A549 (cell line): ENCODE measurements at regions not wholly inside any gene's neighbourhood (a gene's known extent, or its start where the extent isn't known, plus 50 kb on each side); places are given as distances from the start of the nearest gene placed in this dataset.
A peak's percentile ranks its signal among the peaks of the same experiment; 100 is the strongest.

Experiments
- ATAC-seq, 2 experiments: fragments of 200-7000 bp in 1 of 2; fragments of >200 bp in 1 of 2; cut with Nextera tagmentation in 1 of 2; cut with Tn5 transposase in 1 of 2; 3 replicates each; pipeline versions ENCODE4 v1.8.0 to v1.9.1; 2018 to 2020; ENCODE audit warnings: mild to moderate bottlenecking in 1 of 2, moderate library complexity in 1 of 2
- CTCF ChIA-PET: fragments of 300-600 bp; sonication (Branson Sonifier 250); formaldehyde crosslinking; extraction: SDS; loops from one replicate; lab custom pipeline; 2021; ENCODE audit warnings: antibody characterized with exemption, inconsistent platforms; lab: Yijun Ruan, JAX
- POLR2A ChIA-PET: fragments of 350-600 bp; formaldehyde crosslinking; extraction: SDS; loops from one replicate; lab custom pipeline; 2021; ENCODE audit warnings: antibody characterized with exemption, inconsistent platforms; lab: Yijun Ruan, JAX
- DNase-seq, 2 experiments: peaks; one replicate each; pipeline versions ENCODE4 v3.0.0 to v3.0.0-alpha.2; 2011 to 2016; ENCODE audit warnings: low read depth in 1 of 2, low spot score in 1 of 2
- FAIRE-seq: peaks from 2 replicates; lab custom pipeline; 2011; peaks lifted over from hg19 to GRCh38; lab: Jason Lieb, UNC
- H3K27ac ChIP-seq, 2 experiments: fragments of >200 bp; sonication (Bioruptor Twin); formaldehyde crosslinking; 3 replicates each; pipeline ENCODE4 v1.5.1; 2016 to 2017
- H3K4me1 ChIP-seq: fragments of >200 bp; sonication (Bioruptor Twin); formaldehyde crosslinking; 3 replicates; pipeline ENCODE4 v1.6.1; 2016
- H3K4me2 ChIP-seq: fragments of >200 bp; sonication (Bioruptor Twin); formaldehyde crosslinking; 3 replicates; pipeline ENCODE4 v1.6.1; 2016
- H3K4me3 ChIP-seq: fragments of >200 bp; sonication (Bioruptor Twin); formaldehyde crosslinking; 3 replicates; pipeline ENCODE4 v1.5.1; 2016
- H3K9me3 ChIP-seq: fragments of >200 bp; sonication (Bioruptor Twin); formaldehyde crosslinking; 3 replicates; pipeline ENCODE4 v1.6.1; 2016
- CEBPB ChIP-seq, 2 experiments: fragments of >200 bp in 1 of 2; sonication (Bioruptor Twin) in 1 of 2; formaldehyde crosslinking in 1 of 2; IDR thresholded peaks; 2 replicates each; pipeline ENCODE4 v1.6.1; 2012 to 2016
- CHD4 ChIP-seq: fragments of 200-600 bp; sonication (generic); IDR thresholded peaks from 2 replicates; pipeline ENCODE4 v1.6.1; 2016; ENCODE audit warnings: antibody characterized with exemption, mild to moderate bottlenecking, borderline replicate concordance
- EHMT2 ChIP-seq: fragments of 200-600 bp; sonication (generic); IDR thresholded peaks from 2 replicates; pipeline ENCODE4 v1.6.1; 2016; ENCODE audit warnings: antibody characterized with exemption, low read depth, mild to moderate bottlenecking, moderate library complexity
- ESRRA ChIP-seq: fragments of 150-350 bp; IDR thresholded peaks from 2 replicates; pipeline ENCODE4 v1.6.1; 2014; ENCODE audit warnings: mild to moderate bottlenecking, low read length, borderline replicate concordance
- HOXA7 ChIP-seq: fragments of 250-450 bp; sonication (Bioruptor Pico); IDR thresholded peaks from 2 replicates; pipeline ENCODE4 v1.5.0; 2020; ENCODE audit warnings: mild to moderate bottlenecking, moderate library complexity
- KDM1A ChIP-seq: fragments of 200-600 bp; sonication (generic); IDR thresholded peaks from 2 replicates; pipeline ENCODE4 v1.6.1; 2016; ENCODE audit warnings: low read depth, mild to moderate bottlenecking
- KDM5A ChIP-seq: fragments of 200-600 bp; sonication (generic); IDR thresholded peaks from 2 replicates; pipeline ENCODE4 v1.6.1; 2016; ENCODE audit warnings: antibody characterized with exemption, mild to moderate bottlenecking
- MAFK ChIP-seq: fragments of 450-650 bp; IDR thresholded peaks from 2 replicates; pipeline ENCODE4 v1.6.1; 2014; ENCODE audit not compliant: partially characterized antibody
- NR3C1 ChIP-seq: fragments of >200 bp; sonication (Bioruptor Twin); formaldehyde crosslinking; IDR thresholded peaks from 3 replicates; pipeline ENCODE4 v1.6.1; 2017
- PHF8 ChIP-seq: fragments of 200-600 bp; sonication (generic); IDR thresholded peaks from 2 replicates; pipeline ENCODE4 v1.6.1; 2016; ENCODE audit warnings: low read depth, mild to moderate bottlenecking, antibody characterized with exemption, moderate library complexity, borderline replicate concordance
- POLR2A ChIP-seq: IDR thresholded peaks from 2 replicates; pipeline ENCODE4 v1.6.1; 2012; ENCODE audit warnings: mild to moderate bottlenecking, low read length
- RARB ChIP-seq: fragments of 250-450 bp; sonication (Bioruptor Pico); IDR thresholded peaks from 2 replicates; pipeline ENCODE4 v1.8.0; 2021; ENCODE audit warnings: mild to moderate bottlenecking, moderate library complexity
- RCOR1 ChIP-seq: fragments of 150-350 bp; IDR thresholded peaks from 2 replicates; pipeline ENCODE4 v1.6.1; 2014; ENCODE audit warnings: antibody characterized with exemption, low read length, low read depth
- SREBF2 ChIP-seq: fragments of 450-650 bp; IDR thresholded peaks from 2 replicates; pipeline ENCODE4 v1.6.1; 2014; ENCODE audit warnings: mild to moderate bottlenecking, moderate library complexity
- ZFP36 ChIP-seq: fragments of 450-650 bp; IDR thresholded peaks from 2 replicates; pipeline ENCODE4 v1.6.1; 2014; ENCODE audit warnings: borderline replicate concordance; ENCODE audit not compliant: partially characterized antibody
- ZSCAN20 ChIP-seq: fragments of 250-450 bp; sonication (Bioruptor Pico); IDR thresholded peaks from 2 replicates; pipeline ENCODE4 v1.8.0; 2022; ENCODE audit warnings: mild to moderate bottlenecking, moderate library complexity
- WGBS: methylation state at CpG from one replicate; pipeline ENCODE4 v1.1.6; 2017; ENCODE audit errors: missing lambda C conversion rate; 5-methylcytosine and 5-hydroxymethylcytosine counted together
- TF ChIP-seq, protein P1 (sequence below): IDR thresholded peaks from 2 replicates; pipeline ENCODE4 v1.6.1; 2012; ENCODE audit warnings: low read depth, borderline replicate concordance
- TF ChIP-seq, protein P2 (sequence below): fragments of >200 bp; sonication (Bioruptor Twin); formaldehyde crosslinking; IDR thresholded peaks from 3 replicates; pipeline ENCODE4 v1.5.1; 2016
- TF ChIP-seq, protein P3 (sequence below): fragments of 250-450 bp; sonication (Bioruptor Pico); IDR thresholded peaks from 2 replicates; pipeline ENCODE4 v1.5.0; 2021; ENCODE audit warnings: mild to moderate bottlenecking, moderate library complexity, borderline replicate concordance
- TF ChIP-seq, protein P4 (sequence below): fragments of 200-600 bp; sonication (generic); IDR thresholded peaks from 2 replicates; pipeline ENCODE4 v1.6.1; 2016; ENCODE audit warnings: antibody characterized with exemption, mild to moderate bottlenecking, moderate library complexity

DNA sequence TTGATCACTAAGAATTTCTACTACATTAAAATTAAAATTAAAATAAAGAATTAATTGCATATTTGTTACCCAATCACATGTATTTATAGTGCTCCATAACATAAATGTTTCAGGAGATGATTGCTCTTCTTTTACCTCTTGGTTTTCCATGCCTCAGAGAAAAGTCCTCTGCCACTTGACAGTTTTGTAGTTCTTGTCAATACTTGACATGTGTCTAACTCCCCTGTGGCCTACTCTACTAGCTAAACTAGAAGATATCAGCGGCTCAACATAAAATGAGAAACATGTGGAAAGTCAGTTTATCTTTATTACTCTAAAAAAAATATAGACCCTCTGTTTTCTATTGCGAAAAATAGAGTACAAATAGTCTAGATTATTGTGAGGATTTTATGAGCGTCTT, 650.6 kb upstream of the NUDT12 start:
- ChIA-PET POLR2A (no interaction called here), CTCF (no interaction called here)
- Histone ChIP-seq H3K9me3 (no peaks in the 10 kb centered on the region), H3K4me1 (no peaks in the 10 kb centered on the region), H3K27ac (no peak overlapping the region), H3K4me3 (no peak overlapping the region), H3K4me2 (no peak overlapping the region)
- 43% methylated on average over 3 of the region's 3 CpGs for WGBS
- DNase-seq (no peak), FAIRE-seq (no peak), ATAC-seq (no peak)
- TF ChIP-seq, protein P1, sequence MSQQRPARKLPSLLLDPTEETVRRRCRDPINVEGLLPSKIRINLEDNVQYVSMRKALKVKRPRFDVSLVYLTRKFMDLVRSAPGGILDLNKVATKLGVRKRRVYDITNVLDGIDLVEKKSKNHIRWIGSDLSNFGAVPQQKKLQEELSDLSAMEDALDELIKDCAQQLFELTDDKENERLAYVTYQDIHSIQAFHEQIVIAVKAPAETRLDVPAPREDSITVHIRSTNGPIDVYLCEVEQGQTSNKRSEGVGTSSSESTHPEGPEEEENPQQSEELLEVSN = no peak
- TF ChIP-seq RCOR1 (no peak), CEBPB (IDR thresholded peaks at IDR 0.05) (no peak), MAFK (no peak), RARB (no peak), EHMT2 (no peak), NR3C1 (no peak), CHD4 (no peak), KDM1A (no peak), ZSCAN20 (CRISPR knock-in tag) (no peak)
- TF ChIP-seq, protein P2, sequence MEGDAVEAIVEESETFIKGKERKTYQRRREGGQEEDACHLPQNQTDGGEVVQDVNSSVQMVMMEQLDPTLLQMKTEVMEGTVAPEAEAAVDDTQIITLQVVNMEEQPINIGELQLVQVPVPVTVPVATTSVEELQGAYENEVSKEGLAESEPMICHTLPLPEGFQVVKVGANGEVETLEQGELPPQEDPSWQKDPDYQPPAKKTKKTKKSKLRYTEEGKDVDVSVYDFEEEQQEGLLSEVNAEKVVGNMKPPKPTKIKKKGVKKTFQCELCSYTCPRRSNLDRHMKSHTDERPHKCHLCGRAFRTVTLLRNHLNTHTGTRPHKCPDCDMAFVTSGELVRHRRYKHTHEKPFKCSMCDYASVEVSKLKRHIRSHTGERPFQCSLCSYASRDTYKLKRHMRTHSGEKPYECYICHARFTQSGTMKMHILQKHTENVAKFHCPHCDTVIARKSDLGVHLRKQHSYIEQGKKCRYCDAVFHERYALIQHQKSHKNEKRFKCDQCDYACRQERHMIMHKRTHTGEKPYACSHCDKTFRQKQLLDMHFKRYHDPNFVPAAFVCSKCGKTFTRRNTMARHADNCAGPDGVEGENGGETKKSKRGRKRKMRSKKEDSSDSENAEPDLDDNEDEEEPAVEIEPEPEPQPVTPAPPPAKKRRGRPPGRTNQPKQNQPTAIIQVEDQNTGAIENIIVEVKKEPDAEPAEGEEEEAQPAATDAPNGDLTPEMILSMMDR = no peak

DNA sequence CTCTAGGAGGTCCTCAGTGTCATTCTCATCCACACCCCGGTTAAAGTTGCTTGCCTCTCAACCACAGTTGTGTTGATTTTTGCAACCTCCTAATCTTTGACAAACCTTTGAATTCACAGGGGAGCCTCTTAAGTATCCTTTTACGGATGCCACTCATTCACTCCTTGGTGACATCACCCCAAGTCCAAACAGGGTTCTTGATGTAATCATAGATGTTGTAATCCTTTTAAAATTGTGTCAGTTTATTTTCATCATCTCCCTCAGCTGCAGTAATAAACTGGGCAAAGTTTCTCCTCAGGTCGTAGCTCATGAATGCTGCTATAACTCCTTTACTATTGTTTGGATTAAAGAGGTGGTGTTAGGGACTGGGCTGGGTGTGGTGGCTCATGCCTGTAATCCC, 637.2 kb upstream of the NUDT12 start:
- no peak for FAIRE-seq
- Histone ChIP-seq H3K4me2 (no peak overlapping the region), H3K27ac (no peak overlapping the region), H3K4me3 (no peak overlapping the region), H3K4me1 (no peaks in the 10 kb centered on the region), H3K9me3 (no peaks in the 10 kb centered on the region)
- WGBS = 17% methylated on average over 3 of the region's 3 CpGs
- ChIA-PET CTCF (no interaction called here), POLR2A (no interaction called here)
- DNase-seq = no peak
- TF ChIP-seq KDM5A (no peak), SREBF2 (no peak), ZFP36 (no peak), HOXA7 (CRISPR knock-in tag) (no peak)
- TF ChIP-seq, protein P3, sequence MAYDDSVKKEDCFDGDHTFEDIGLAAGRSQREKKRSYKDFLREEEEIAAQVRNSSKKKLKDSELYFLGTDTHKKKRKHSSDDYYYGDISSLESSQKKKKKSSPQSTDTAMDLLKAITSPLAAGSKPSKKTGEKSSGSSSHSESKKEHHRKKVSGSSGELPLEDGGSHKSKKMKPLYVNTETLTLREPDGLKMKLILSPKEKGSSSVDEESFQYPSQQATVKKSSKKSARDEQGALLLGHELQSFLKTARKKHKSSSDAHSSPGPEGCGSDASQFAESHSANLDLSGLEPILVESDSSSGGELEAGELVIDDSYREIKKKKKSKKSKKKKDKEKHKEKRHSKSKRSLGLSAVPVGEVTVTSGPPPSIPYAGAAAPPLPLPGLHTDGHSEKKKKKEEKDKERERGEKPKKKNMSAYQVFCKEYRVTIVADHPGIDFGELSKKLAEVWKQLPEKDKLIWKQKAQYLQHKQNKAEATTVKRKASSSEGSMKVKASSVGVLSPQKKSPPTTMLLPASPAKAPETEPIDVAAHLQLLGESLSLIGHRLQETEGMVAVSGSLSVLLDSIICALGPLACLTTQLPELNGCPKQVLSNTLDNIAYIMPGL (CRISPR knock-in tag) = no peak
- no peak for ATAC-seq

DNA sequence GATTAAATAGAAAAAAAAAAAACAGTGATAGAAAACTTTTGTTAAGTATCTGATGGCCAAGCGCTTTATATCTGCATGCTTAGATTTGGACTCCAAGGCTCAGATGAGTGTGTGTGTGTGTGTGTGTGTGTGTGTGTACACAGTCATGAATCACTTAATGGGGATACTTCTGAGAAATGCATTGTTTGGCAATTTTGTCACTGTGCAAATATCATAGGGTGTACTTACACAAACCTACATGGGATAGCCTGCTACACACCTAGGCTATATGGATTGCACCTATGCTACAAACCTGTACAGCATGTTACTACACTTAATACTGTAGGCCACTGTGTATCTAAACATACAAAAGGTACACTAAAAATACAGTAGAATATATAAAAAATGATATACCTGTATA, 635.6 kb upstream of the NUDT12 start:
- Histone ChIP-seq H3K9me3 (no peaks in the 10 kb centered on the region), H3K4me2 (no peak overlapping the region), H3K4me3 (no peak overlapping the region), H3K27ac (no peak overlapping the region), H3K4me1 (no peaks in the 10 kb centered on the region)
- DNase-seq (peak in 1 of 2 experiments; percentile 7), ATAC-seq (no peak), FAIRE-seq (no peak)
- POLR2A ChIA-PET = no interaction called here
- CTCF ChIA-PET = no interaction called here
- WGBS = 97% methylated on average over 1 of the region's 1 CpG
- TF ChIP-seq, protein P4, sequence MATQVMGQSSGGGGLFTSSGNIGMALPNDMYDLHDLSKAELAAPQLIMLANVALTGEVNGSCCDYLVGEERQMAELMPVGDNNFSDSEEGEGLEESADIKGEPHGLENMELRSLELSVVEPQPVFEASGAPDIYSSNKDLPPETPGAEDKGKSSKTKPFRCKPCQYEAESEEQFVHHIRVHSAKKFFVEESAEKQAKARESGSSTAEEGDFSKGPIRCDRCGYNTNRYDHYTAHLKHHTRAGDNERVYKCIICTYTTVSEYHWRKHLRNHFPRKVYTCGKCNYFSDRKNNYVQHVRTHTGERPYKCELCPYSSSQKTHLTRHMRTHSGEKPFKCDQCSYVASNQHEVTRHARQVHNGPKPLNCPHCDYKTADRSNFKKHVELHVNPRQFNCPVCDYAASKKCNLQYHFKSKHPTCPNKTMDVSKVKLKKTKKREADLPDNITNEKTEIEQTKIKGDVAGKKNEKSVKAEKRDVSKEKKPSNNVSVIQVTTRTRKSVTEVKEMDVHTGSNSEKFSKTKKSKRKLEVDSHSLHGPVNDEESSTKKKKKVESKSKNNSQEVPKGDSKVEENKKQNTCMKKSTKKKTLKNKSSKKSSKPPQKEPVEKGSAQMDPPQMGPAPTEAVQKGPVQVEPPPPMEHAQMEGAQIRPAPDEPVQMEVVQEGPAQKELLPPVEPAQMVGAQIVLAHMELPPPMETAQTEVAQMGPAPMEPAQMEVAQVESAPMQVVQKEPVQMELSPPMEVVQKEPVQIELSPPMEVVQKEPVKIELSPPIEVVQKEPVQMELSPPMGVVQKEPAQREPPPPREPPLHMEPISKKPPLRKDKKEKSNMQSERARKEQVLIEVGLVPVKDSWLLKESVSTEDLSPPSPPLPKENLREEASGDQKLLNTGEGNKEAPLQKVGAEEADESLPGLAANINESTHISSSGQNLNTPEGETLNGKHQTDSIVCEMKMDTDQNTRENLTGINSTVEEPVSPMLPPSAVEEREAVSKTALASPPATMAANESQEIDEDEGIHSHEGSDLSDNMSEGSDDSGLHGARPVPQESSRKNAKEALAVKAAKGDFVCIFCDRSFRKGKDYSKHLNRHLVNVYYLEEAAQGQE = no peak
- TF ChIP-seq PHF8 = no peak
- no peak for TF ChIP-seq CEBPB (IDR thresholded peaks at IDR 0.05)
- TF ChIP-seq KDM5A = no peak
- no peak for TF ChIP-seq ESRRA
- TF ChIP-seq ZSCAN20 (CRISPR knock-in tag) = no peak
- TF ChIP-seq CHD4 = no peak
- TF ChIP-seq HOXA7 (CRISPR knock-in tag) = no peak
- TF ChIP-seq NR3C1 = no peak
- TF ChIP-seq POLR2A = no peak
- TF ChIP-seq, all 56 proteins: peak for 0
